NCI-H1930 (cell line): ENCODE measurements at regions not wholly inside any gene's neighbourhood (a gene's known extent, or its start where the extent isn't known, plus 50 kb on each side); places are given as distances from the start of the nearest gene placed in this dataset.
"Not testable (repeated sequence)": the region's sequence is repeated elsewhere in the genome, so short reads cannot be mapped to it uniquely, and the experiment has no call there.

ENCODE experiments used
- DNase-seq, 2 experiments: peaks; one replicate each; lab custom pipeline; 2025; lab: John Stamatoyannopoulos, UW

DNA sequence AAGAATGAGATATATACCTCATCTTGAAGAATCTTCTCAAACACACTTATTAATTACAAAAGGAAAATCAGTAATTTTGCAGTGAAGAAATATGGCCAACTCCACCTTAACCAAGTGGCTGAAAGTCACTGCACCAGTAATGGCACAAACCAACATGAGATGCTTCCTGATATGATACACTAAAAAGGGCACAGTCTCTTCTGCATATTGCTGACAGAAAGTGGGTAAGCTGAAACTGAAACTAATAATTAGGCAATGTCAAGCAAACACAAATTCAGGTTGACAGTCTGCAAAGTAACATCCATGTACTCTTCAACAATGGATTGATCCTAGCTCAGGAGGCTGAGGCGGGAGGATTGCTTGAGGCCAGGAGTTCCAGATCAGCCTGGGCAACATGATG is 56.1 kb downstream of the ZNF22 start:
- not testable (repeated sequence) for DNase-seq

DNA sequence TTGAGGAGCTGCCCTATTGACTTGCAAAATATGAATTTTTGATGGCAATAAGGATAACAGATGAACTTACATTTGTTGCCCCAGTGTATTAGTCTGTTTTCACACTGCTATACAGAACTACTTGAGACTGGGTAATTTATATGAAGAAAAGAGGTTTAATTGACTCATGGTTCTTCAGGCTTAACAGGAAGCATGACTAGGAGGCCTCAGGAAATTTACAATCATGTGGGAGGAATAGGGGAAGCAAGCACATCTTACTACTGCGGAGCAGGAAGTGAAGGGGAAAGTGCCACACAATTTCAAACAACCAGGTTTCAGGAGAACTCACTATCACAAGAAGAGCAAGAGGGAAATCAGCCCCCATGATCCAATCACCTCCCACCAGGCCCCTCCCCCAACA is 57.9 kb downstream of the ZNF22 start:
- no peak for DNase-seq

DNA sequence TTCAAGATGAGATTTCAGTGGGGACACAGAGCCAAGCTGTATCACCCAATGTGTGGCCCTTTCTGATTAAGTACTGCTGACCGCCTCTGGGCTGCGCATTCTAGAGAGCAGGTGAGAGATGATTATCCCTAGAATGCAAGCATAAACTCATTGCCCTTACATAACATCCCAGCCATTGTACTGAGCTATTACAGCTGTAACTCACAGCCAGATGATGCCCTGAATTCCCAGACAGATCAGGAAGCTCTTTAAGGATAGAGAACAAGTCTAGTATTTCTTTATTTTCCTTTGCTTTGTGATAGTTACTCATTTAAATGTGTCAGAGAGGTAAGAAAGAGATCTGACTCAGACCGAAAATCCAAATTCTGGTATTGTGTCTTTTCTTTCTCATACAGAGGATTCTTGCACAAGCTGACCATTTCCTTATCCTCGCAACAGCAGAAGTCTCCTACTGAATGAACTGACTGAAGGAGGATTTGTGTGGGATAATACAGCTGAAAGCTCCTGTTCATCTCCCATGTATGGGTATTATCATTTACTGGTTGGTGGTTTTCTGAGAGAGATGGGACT is 58.4 kb downstream of the ZNF22 start:
- DNase-seq = no peak

DNA sequence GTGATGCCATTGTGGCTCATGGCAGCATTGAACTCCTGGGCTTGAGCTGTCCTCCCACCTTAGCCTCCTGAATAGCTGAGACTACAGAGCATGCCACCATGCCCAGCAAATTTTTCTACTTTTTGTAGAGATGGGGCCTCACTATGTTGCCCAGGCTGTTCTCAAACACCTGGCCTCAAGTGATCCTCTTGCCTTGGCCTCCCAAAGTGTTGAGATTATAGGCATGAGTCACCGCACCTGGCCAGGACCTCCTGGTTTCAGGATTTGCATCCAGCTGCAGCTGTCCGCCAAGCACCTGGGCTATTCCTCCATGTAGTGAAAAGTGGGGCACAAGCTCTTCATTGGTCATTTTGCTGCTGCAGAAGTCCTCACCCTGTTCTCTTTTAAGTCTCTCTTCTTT is 58.9 kb downstream of the ZNF22 start:
- no peak for DNase-seq

DNA sequence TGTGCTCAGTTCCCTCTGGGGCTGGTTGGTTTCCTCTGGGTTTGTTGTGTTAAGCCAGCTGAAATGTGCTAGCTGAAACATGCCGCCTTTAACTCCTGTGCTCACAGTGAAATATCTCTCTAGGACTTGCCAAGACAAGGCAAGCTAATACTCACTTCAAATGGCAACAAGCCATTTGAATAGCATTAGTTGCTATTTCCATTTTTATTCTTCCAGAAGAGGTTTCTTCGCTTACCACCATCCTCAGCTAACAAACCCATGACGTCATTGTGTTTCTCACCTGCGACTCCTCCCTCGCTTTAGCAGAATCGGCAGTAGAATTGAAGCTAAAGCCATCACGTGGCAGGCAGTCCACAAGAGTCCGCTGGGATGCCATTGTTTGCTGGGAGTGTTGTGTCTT is 61.3 kb downstream of the ZNF22 start:
- DNase-seq = no peak

DNA sequence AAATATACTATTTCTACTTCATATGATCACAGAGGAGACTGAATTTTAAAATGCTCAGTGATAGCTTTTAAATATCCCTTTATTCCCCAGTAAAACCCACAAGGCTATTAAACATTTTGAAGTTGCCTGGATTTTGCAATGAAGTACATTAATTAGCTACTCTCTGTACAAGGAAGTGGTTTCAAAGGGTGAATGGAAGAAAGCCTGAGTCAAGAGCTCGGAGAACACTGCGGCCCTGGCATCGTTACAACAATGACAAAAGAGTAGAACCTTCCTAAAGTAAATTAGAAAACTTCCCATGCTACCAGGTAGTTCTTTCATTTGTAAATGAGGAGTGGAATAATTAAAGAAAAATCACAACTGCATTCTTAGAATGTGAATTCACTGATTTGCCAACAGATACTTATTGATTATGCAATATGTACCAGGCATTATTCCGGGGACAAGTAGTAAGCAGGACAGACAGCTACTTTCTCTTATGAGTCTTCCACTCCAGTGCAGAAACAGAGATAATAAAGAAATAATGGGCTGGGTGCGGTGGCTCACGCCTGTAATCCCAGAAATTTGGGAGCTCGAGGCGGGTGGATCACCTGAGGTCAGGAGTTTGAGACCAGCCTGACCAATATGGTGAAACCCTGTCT is 63.0 kb downstream of the ZNF22 start:
- no peak for DNase-seq

DNA sequence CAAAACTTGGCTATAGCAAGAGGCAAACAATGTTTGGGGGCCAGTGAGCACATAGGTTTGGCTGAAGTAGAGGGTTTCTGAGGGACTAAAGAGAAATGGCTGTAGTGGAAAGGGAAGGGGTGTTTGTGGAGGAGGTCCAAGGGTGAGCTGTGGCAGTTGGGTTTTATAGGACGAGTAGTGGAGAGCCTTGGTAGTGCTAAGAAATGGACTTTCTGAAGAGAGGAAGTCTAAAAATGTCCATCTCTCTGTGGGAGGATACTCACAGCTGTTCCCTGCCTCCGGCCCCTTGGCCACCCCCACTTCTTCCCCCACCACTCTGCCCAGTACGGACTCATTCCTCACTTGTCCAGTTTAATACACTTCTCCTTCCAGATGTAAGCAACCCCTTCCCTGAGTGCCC is 64.3 kb downstream of the ZNF22 start:
- DNase-seq = no peak

DNA sequence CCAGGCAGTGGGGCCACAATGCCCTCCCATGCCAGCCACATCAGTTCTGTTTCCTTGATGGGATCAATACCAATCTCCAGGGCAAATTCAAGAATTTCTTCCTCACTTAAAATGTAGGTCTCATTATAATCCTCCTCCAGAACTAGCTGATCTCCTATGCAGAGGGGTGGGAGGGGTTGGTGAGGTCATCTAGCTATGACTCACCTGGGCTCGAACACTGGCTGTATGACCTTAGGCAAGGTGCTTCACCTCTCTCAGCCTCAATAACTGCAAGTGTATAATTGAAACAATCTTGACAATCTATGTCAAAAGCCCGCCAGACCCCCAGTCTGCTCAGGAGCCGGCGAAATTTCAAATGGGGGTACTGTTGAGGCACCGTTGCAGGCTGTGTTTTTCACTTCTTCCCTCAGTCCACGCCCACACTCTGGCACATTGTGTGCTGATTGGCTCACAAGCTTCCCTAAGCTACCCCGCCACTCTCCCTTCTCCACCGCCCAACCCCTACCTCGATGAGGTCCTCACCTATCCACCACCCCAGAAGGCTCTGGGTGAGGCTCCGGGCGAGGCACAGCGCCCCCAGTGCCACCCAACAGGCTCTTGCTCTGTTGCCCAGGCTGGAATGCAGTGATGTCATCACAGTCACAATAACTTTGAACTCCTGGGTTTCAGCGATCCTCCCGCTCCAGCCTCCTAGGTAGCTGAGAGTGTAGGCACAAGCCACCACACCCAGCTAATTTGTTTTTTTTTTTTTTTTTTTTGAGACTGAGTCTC is 70.5 kb downstream of the ZNF22 start:
- DNase-seq = no peak

DNA sequence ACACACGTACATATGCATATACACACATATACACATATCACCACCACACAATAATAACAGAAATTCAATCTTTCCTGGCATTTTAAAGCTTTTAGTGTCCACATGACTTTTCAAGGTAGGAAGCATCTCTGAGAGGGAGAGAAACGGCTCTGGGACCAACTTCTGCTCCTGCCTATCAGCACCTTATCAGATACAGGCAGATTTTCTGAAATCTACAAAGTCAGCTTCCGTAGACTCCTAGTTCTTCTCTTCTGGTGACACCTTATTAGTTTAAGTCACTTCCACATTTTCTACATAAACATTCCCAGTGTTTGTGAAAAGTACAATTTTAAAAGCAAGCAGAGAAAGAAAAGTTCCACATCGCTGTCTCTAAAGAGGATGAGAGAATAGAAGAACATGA is 74.5 kb downstream of the ZNF22 start:
- DNase-seq = no peak

DNA sequence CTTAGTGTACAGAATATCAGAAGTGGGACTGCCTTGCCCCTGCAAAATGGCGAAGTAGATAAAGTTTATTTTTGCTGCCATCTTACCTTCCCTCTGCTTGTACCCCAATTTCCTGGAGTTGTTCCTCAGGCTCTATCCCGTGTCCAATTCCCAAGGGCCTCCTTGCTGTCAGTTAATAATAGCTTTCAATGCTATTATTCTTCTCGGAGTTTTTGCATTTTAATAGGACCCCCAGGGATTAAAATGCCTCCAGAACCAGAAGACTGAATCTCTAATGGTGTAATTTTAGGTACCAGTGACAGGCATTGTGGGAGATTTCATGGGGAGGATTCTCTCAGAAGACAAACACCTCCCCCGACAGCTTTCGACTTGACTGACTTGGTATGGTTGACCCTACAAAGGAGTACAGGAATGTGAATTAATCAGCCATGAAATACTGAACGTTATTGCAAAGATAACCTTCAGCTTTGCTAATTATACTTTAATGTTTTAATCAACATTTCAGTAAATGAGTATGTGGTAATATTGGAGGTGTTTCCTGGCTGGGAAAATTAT is 75.2 kb downstream of the ZNF22 start:
- DNase-seq = no peak

DNA sequence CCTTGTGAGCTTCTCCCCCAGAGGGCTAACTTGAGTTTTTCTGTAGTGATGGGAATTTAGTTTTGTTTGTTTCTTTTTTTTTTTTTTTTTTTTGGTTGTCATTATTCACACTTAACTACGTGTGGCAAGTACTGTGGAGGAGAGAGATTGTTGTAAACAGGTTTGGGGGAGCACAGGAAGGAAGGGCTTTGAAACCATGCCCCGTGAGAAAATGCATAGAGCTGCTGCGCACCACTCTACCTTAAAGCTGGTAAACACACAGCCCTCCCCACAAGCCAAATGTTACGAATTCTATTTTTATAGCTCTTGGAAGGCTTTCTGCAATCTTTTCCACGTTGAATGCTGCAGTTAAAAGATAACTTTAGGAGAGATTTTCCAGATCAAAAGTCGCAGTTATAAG is 76.2 kb downstream of the ZNF22 start:
- no peak for DNase-seq

DNA sequence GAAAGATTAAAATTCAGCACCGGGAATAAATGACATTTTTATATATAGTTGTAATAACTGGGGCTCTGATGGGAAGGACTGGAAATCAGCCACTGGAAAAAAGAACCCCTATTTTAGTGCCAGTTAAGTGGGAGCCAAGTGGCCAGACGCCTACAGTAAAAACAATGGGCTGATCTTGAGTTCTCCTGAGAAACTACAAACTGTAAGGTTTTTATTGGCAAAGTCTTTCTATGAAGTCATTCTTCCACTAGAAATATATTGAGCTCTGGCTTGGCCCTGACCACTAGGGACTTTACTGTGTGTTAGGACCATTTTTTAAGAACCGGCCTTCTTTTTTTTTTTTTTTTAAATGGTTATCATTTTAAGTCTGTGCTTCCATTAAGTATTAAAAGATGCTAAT is 79.6 kb downstream of the ZNF22 start:
- no peak for DNase-seq

DNA sequence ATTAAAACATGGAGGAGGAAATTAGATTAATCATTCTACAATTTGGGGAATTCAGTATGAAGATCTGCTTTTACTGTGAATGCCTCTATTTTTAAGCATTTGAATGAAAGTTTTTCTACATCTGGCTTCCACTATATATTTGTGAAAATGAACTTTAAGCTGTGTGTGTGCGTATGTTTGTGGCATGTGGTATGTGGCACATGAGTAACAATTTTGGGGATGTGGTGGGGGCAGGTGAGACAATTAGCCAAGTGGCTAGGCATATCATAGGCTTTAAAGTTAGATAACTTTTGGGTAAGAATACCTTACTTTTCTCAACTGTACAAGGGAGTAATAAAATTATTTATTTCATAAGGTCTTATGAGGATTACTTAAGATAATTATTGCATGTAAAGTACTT is 81.5 kb downstream of the ZNF22 start:
- no peak for DNase-seq

DNA sequence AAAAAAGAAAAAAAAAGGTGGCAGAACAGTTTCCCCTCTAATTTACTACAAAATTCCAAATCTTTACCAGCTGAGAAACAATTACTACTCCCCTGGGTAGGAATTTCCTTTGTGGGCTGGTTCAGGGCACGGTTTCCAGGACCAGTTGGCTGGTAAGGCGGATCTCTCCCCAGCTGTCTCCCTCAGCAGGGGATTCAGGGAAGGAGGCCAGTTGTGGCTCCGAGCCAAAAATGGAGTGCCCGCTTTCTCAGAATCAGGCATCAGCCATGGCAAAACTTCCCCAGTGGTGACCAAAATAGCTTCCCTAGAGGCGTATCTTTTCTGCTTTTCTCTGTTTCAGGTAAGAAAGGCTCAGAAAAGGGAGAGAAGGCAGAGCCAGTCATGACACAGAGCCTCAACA is 91.2 kb downstream of the ZNF22 start:
- DNase-seq = no peak

DNA sequence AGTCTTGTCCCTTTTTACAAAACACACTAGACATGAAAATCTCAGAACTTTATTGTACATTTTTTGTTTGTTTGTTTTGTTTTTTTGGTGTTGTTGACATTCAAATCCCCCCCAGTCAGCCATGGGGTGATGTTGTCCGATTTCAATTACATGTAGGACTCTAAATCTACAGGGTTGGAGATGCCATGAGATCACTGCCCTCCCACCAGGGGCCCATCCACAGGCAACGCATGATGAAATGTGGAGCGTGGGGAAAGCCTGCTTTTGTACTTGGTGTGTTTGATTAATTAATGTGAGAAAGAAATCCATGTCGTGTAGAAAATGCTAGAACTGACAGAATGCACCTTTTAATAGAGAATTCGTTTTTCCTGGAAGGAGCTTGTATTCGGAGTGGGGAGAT is 93.2 kb downstream of the ZNF22 start:
- DNase-seq = no peak

DNA sequence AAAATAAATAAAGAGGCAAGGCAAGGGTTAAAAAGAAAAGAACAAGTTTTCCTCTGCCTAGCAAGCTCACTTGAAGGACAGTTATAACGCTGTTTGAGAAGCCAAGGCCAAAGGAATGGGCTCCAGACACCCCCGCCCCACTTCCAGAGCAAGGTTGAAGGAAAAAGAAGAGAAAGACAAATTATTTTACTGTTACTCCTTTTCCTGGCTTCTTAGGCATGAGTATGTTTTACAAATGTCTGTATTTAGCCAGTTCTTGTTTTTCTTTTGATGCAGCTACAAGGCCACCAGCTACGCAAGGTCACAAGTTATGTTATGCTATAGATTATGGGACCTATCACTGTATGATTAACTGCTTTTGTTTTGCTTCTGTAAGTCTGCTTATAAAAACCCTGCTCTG is 94.6 kb downstream of the ZNF22 start:
- DNase-seq = no peak

DNA sequence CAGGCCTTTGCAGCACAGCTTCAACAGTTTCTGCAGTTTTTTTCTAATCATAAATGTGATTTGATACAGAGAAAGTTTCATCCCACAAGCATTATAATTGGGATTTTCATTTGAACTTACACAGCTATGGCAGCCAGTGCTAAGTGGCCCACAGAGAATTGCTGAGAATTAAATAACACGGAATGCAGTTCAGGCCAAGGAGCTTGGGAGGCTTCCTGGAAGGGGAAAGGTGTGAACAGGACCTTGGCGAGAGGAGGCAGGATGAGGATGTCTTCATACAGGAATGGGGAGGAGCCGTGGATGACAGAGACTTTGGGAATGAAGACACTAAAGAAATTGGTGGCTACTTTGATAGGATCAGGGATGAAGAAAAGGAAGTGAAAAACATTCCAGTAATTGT is 95.3 kb downstream of the ZNF22 start:
- DNase-seq = no peak

DNA sequence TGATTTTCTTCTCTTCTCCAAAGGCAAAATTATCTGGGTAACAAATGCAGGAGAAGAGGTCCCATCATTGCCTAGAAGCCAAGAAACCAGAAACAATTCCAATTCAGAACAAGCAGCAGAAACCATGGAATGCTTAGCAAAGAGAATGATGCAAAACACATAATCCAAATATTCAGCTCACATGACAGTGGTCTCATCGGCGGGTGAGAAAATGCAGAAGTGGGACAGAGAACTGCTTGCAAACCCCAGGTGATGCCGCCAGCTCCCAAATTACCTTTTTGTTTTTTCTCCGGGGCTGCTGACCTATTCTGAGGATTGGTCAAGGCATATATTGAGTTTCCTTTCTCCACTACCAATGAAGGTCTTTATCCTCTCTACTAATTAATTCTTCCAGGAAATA is 99.7 kb downstream of the ZNF22 start:
- no peak for DNase-seq

DNA sequence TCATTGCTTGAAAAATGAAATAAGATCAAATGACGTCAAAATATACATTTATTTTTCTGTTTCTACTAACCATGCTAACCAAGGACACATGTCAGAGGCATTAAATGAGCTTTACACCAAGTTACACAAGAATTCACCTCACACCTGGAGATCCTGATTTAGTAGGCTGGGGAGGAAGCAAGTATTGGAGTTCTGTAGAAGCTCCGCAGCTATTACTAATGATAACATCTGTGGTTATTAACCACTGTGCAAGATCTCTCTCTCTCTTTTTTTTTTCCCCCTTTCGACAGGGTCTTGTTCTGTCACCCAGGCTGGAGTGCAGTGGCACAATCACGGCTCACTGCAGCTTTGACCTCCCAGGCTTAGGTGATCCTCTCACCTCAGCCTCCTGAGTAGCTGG is 104.0 kb downstream of the ZNF22 start:
- DNase-seq = no peak

DNA sequence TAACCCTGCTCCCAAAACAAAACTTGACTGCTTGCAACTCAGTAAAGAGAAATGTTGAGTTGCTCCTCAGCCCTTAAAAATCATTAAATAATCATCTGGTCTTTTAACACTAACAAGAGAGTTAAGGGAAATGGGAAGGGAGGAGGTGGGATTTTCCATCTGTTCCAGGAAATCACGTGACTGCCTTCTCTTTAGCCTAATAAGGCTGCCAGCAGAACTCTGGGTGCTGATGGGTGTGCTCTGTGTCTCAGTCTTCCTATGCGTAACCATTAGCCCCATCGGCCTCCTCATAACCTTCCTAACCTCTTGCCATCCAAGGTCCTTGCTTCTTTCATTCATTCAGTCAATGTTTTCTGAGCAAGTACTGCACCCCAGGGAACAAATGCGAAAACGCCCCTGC is 104.6 kb downstream of the ZNF22 start:
- not testable (repeated sequence) for DNase-seq

DNA sequence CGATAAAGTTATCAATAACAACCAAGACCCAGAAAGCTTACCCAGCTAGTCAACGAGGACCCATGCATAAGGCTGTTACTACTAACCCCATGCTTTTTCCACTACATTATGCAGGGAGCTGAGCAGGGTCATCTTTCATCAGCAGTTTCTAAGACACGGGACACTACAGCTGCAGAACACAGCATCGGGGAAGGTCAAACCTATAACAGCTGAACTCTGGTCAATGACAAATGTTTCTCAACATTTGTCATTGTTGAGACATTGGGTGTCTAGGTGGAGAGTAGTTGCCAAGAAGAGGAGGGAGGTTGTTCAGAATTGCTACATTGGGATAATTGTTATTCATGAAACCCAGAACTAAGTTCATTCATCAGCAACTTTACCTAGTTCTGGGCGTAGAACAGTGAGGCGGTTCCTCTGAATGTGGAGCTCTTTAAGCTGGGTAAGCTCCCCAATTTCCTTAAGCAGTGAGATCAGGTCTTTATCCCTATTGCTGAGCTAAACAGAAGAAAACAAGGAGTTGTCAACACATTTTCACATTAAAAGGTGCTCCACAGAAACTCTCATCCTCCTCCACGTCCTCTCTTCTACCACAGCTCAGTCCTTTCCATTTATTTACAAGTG is 105.6 kb downstream of the ZNF22 start:
- DNase-seq = no peak

DNA sequence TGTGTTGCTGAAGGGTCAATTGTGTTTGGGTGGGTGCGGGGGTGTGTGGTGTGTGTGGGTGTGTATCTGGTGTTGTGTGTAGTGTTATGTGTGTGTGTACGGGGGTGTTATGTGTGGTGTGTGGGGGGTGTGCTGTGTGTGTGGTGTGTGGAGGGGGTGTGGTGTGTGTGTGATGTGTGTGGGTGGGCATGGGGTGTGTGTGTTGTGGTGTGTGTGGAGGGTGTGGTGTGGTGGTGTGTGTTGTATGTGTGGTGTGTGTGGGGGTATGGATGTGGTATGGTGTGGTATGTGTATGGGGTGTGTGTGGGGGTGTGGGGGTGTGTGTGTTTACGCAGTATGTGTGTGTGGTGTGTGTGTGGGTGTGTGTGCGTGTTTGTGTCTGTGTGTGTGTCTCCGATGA is 110.8 kb downstream of the ZNF22 start:
- no peak for DNase-seq

DNA sequence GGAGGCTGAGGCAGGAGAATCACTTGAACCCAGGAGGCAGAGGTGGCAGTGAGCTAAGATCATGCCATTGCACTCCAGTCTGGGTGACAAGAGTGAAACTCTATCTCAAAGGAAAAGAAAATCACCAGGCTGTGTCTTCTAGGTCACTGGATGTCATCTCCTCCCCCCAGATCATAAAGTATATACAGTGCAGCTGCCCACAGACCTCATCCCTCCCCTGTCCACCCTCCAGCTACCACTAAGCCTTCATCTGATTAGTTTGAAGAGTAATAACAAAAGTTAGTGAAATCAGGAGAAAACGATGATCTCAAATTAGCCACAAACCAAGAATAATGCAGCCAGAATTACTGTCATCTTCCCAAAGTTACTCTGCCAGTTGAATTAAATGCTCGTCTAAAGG is 117.2 kb downstream of the ZNF22 start:
- not testable (repeated sequence) for DNase-seq
